ENCODE measurements at regions not wholly inside any gene's neighbourhood (a gene's known extent, or its start where the extent isn't known, plus 50 kb on each side); places are given as distances from the start of the nearest gene placed in this dataset.

GRCh38 chr5:91541696-91542095 is 158.6 kb upstream of the ARRDC3 start:
- Histone ChIP-seq H3K79me2 (ENCODE audit: low read length) (no peaks in the 10 kb centered on the region), H3K4me1 (ENCODE audit: low read length) (no peaks in the 10 kb centered on the region), H4K20me1 (ENCODE audit: insufficient read depth, low read length) (no peaks in the 10 kb centered on the region), H3K9ac (ENCODE audit: low read length) (no peak overlapping the region), H2AFZ (ENCODE audit: low read depth, low read length) (no peak overlapping the region), H3K27ac (ENCODE audit: low read length) (no peak overlapping the region), H3K27me3 (ENCODE audit: low read depth, low read length) (no peaks in the 10 kb centered on the region), H3K4me2 (ENCODE audit: low read length) (no peak overlapping the region), H3K4me3 (ENCODE audit: low read length) (no peak overlapping the region), H3K36me3 (replicated peaks; ENCODE audit: low read depth, low read length) (no peaks in the 10 kb centered on the region), H3K9me3 (ENCODE audit: insufficient read depth, low read length) (no peaks in the 10 kb centered on the region)
- no peak for TF ChIP-seq CTCF (IDR thresholded peaks at IDR 0.05; ENCODE audit: low read depth, low read length)
- TF ChIP-seq EZH2phosphoT487 (IDR thresholded peaks at IDR 0.05; ENCODE audit: low read depth), result no peak

GRCh38 chr5:91538179-91538578 is 155.1 kb upstream of the ARRDC3 start:
- H3K27ac ChIP-seq (ENCODE audit: low read length), result no peak overlapping the region
- H3K4me3 ChIP-seq (ENCODE audit: low read length), result no peak overlapping the region
- no peak overlapping the region for H2AFZ ChIP-seq (ENCODE audit: low read depth, low read length)
- H3K27me3 ChIP-seq (ENCODE audit: low read depth, low read length), result no peaks in the 10 kb centered on the region
- no peaks in the 10 kb centered on the region for H3K79me2 ChIP-seq (ENCODE audit: low read length)
- H3K9me3 ChIP-seq (ENCODE audit: insufficient read depth, low read length), result no peaks in the 10 kb centered on the region
- TF ChIP-seq EZH2phosphoT487 (IDR thresholded peaks at IDR 0.05; ENCODE audit: low read depth) (no peak), CTCF (IDR thresholded peaks at IDR 0.05; ENCODE audit: low read depth, low read length) (no peak)
- H3K36me3 ChIP-seq (replicated peaks; ENCODE audit: low read depth, low read length), result no peaks in the 10 kb centered on the region
- H3K4me1 ChIP-seq (ENCODE audit: low read length), result no peaks in the 10 kb centered on the region
- H3K9ac ChIP-seq (ENCODE audit: low read length), result no peak overlapping the region
- H4K20me1 ChIP-seq (ENCODE audit: insufficient read depth, low read length), result no peaks in the 10 kb centered on the region
- no peak overlapping the region for H3K4me2 ChIP-seq (ENCODE audit: low read length)

- no peak overlapping the region for H3K27ac ChIP-seq (ENCODE audit: low read length)
- no peak overlapping the region for H2AFZ ChIP-seq (ENCODE audit: low read depth, low read length)
- no peak for TF ChIP-seq EZH2phosphoT487 (IDR thresholded peaks at IDR 0.05; ENCODE audit: low read depth)
- TF ChIP-seq CTCF (IDR thresholded peaks at IDR 0.05; ENCODE audit: low read depth, low read length), result no peak
- H3K9me3 ChIP-seq (ENCODE audit: insufficient read depth, low read length), result no peaks in the 10 kb centered on the region
- H3K4me3 ChIP-seq (ENCODE audit: low read length), result no peak overlapping the region
- no peaks in the 10 kb centered on the region for H4K20me1 ChIP-seq (ENCODE audit: insufficient read depth, low read length)
- H3K79me2 ChIP-seq (ENCODE audit: low read length), result no peaks in the 10 kb centered on the region
- H3K4me2 ChIP-seq (ENCODE audit: low read length), result no peak overlapping the region
- H3K36me3 ChIP-seq (replicated peaks; ENCODE audit: low read depth, low read length), result no peaks in the 10 kb centered on the region
- no peak overlapping the region for H3K9ac ChIP-seq (ENCODE audit: low read length)
- H3K4me1 ChIP-seq (ENCODE audit: low read length), result no peaks in the 10 kb centered on the region
- no peaks in the 10 kb centered on the region for H3K27me3 ChIP-seq (ENCODE audit: low read depth, low read length)
Observed at GRCh38 chr5:91535499-91535898, 152.4 kb upstream of the ARRDC3 start.

- Histone ChIP-seq H3K27ac (ENCODE audit: low read length) (no peak overlapping the region), H3K4me1 (ENCODE audit: low read length) (no peaks in the 10 kb centered on the region), H3K4me3 (ENCODE audit: low read length) (no peak overlapping the region), H4K20me1 (ENCODE audit: insufficient read depth, low read length) (no peaks in the 10 kb centered on the region), H3K27me3 (ENCODE audit: low read depth, low read length) (no peaks in the 10 kb centered on the region), H3K79me2 (ENCODE audit: low read length) (no peaks in the 10 kb centered on the region), H3K36me3 (replicated peaks; ENCODE audit: low read depth, low read length) (no peaks in the 10 kb centered on the region), H3K9me3 (ENCODE audit: insufficient read depth, low read length) (no peaks in the 10 kb centered on the region), H2AFZ (ENCODE audit: low read depth, low read length) (no peak overlapping the region), H3K4me2 (ENCODE audit: low read length) (no peak overlapping the region), H3K9ac (ENCODE audit: low read length) (no peak overlapping the region)
- TF ChIP-seq CTCF (IDR thresholded peaks at IDR 0.05; ENCODE audit: low read depth, low read length), result no peak
- TF ChIP-seq EZH2phosphoT487 (IDR thresholded peaks at IDR 0.05; ENCODE audit: low read depth), result no peak
Observed at GRCh38 chr5:91534332-91534731, 151.2 kb upstream of the ARRDC3 start.

Data from OCI-LY3 (cell line).